Left lobe of liver (tissue), 2 donors: ENCODE measurements at regions not wholly inside any gene's neighbourhood (a gene's known extent, or its start where the extent isn't known, plus 50 kb on each side); places are given as distances from the start of the nearest gene placed in this dataset.

Source experiments
- ATAC-seq: fragments of 200-7000 bp; cut with Tn5 transposase; one replicate; pipeline ENCODE4 v1.9.1; 2020; ENCODE audit warnings: mild to moderate bottlenecking, moderate library complexity
- DNase-seq: peaks from one replicate; pipeline ENCODE4 v3.0.0-alpha.2; 2020; ENCODE audit warnings: low spot score
- donor health status: DM: no; HTN: no; CAD: no; lungs with moderate emphysema.
- donor health status: DM: no; HTN: yes; CAD: no.

- ATAC-seq (no peak), DNase-seq (no peak)
Measured at GRCh38 chrY:19167319-19168201, 394.0 kb upstream of the HSFY2 start.

GRCh38 chrY:19148783-19149182, 375.2 kb upstream of the HSFY2 start:
- ATAC-seq (no peak), DNase-seq (no peak)

- DNase-seq, result no peak
- no peak for ATAC-seq
Measured at GRCh38 chrY:19146296-19146695, 372.8 kb upstream of the HSFY2 start.

GRCh38 chrY:19142093-19142492, 368.6 kb upstream of the HSFY2 start:
- DNase-seq (no peak), ATAC-seq (no peak)

GRCh38 chrY:19140285-19140920, 366.9 kb upstream of the HSFY2 start:
- no peak for DNase-seq
- ATAC-seq, result no peak

GRCh38 chrY:19134426-19134825, 360.9 kb upstream of the HSFY2 start:
- peak; percentile 89 for DNase-seq
- ATAC-seq, result peak; percentile 96

GRCh38 chrY:19130569-19131358, 357.2 kb upstream of the HSFY2 start:
- ATAC-seq (peak; percentile 16), DNase-seq (no peak)

GRCh38 chrY:19126889-19127288, 353.4 kb upstream of the HSFY2 start:
- DNase-seq (no peak), ATAC-seq (no peak)

GRCh38 chrY:19124609-19125008, 351.1 kb upstream of the HSFY2 start:
- ATAC-seq (no peak), DNase-seq (no peak)

- DNase-seq (no peak), ATAC-seq (no peak)
Measured at GRCh38 chrY:19122450-19122849, 348.9 kb upstream of the HSFY2 start.

- ATAC-seq (no peak), DNase-seq (no peak)
Measured at GRCh38 chrY:19098349-19098748, 324.8 kb upstream of the HSFY2 start.

GRCh38 chrY:19095460-19095859, 321.9 kb upstream of the HSFY2 start:
- ATAC-seq, result no peak
- no peak for DNase-seq

GRCh38 chrY:19083006-19083405, 309.5 kb upstream of the HSFY2 start:
- no peak for DNase-seq

GRCh38 chrY:19077698-19078113, 304.2 kb upstream of the HSFY2 start:
- DNase-seq, result peak; percentile 53
- ATAC-seq, result peak; percentile 57

More at GRCh38 chrY:19083006-19083405, 309.5 kb upstream of the HSFY2 start:
- no peak for ATAC-seq

- ATAC-seq, result peak; percentile 79
- DNase-seq, result peak; percentile 71
Measured at GRCh38 chrY:19076846-19077697, 303.5 kb upstream of the HSFY2 start.

- peak; percentile 85 for DNase-seq
- peak; percentile 82 for ATAC-seq
Measured at GRCh38 chrY:19075471-19076253, 302.1 kb upstream of the HSFY2 start.

- no peak for ATAC-seq
Measured at GRCh38 chrY:19067435-19067834, 293.9 kb upstream of the HSFY2 start.

GRCh38 chrY:19066447-19067190, 293.1 kb upstream of the HSFY2 start:
- ATAC-seq, result peak; percentile 91
- peak; percentile 48 for DNase-seq

More at GRCh38 chrY:19067435-19067834, 293.9 kb upstream of the HSFY2 start:
- DNase-seq, result no peak

GRCh38 chrY:19065119-19065518, 291.6 kb upstream of the HSFY2 start:
- no peak for ATAC-seq

More at GRCh38 chrY:19065119-19065518, 291.6 kb upstream of the HSFY2 start:
- DNase-seq, result no peak
